Prostate gland (tissue), 2 donors: ENCODE measurements at regions not wholly inside any gene's neighbourhood (a gene's known extent, or its start where the extent isn't known, plus 50 kb on each side); places are given as distances from the start of the nearest gene placed in this dataset.

Experiments used
- DNase-seq: peaks from one replicate; pipeline ENCODE4 v3.0.0-alpha.2; 2019; ENCODE audit warnings: low spot score
- H3K27ac ChIP-seq, 2 donors: fragments of 200-600 bp; sonication (generic); 2 replicates each; pipeline ENCODE4 v1.5.1; 2017 to 2019
- H3K27me3 ChIP-seq: fragments of 200-600 bp; sonication (generic); replicated peaks from 2 replicates; pipeline ENCODE4 v1.5.1; 2019; ENCODE audit not compliant: insufficient read depth
- H3K36me3 ChIP-seq, 2 donors: fragments of 200-600 bp; sonication (generic); 1 replicate in 1 of 2; 2 replicates in 1 of 2; pipeline versions ENCODE4 v1.5.1 to v1.8.1; 2017 to 2019
- H3K4me1 ChIP-seq: fragments of 200-600 bp; sonication (generic); replicated peaks from 2 replicates; pipeline ENCODE4 v1.5.1; 2019
- H3K4me3 ChIP-seq, 2 donors: fragments of 200-600 bp; sonication (generic); 2 replicates each; pipeline ENCODE4 v1.5.1; 2017 to 2019
- H3K9me3 ChIP-seq: fragments of 200-600 bp; sonication (generic); 2 replicates; pipeline ENCODE4 v1.5.1; 2017
- POLR2A ChIP-seq: fragments of 450-650 bp; IDR thresholded peaks from one replicate; pipeline ENCODE4 v1.6.1; 2016; ENCODE audit warnings: antibody characterized with exemption, mild to moderate bottlenecking
- POLR2AphosphoS5 ChIP-seq: sonication (generic); formaldehyde crosslinking; IDR thresholded peaks from one replicate; pipeline ENCODE4 v1.6.1; 2017; ENCODE audit warnings: antibody characterized with exemption
- WGBS: methylation state at CpG from one replicate; pipeline ENCODE4 v1.1.5; 2018; 5-methylcytosine and 5-hydroxymethylcytosine counted together
- intact Hi-C: fragments of 100-400 bp; cut with DNase I; formaldehyde crosslinking; loops from one replicate; pipeline ENCODE4 v1.14.2; 2022
- TF ChIP-seq, protein P1 (sequence below), 4 experiments: fragments of 200-600 bp in 2 of 4; fragments of 450-650 bp in 2 of 4; sonication (generic) in 2 of 4; IDR thresholded peaks; 1 replicate in 3 of 4; 2 replicates in 1 of 4; pipeline ENCODE4 v1.5.1; 2016 to 2019; ENCODE audit warnings: antibody characterized with exemption in 4 of 4, mild to moderate bottlenecking in 2 of 4, moderate library complexity in 2 of 4

DNA sequence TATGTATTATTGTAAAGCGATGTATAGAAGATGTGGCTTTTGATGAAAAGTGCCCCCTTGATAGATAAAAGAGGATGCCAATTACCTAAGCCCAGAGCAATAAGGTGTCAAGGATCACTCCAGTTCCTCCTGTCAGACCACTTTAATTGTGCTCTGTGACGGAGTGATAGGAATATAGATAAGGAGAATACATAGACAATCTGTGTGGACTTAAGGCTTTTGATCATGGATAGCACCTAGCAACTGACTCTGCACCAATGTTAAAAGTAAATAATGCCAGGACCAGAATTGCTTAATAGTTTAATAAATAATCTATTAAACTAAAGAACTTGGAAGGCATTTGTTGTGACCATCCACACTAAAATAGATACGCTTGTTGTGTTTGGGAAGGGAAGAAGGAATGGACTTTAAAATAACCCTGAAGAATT lies 390.7 kb upstream of the ARGLU1 start:
- DNase-seq: no peak
- Histone ChIP-seq H3K27ac (no peak overlapping the region), H3K9me3 (no peaks in the 10 kb centered on the region), H3K4me1 (no peaks in the 10 kb centered on the region), H3K27me3 (no peaks in the 10 kb centered on the region), H3K36me3 (no peaks in the 10 kb centered on the region), H3K4me3 (no peak overlapping the region)
- 55% methylated on average over 3 of the region's 3 CpGs for WGBS
- TF ChIP-seq POLR2A (no peak), POLR2AphosphoS5 (no peak)
- TF ChIP-seq, protein P1, sequence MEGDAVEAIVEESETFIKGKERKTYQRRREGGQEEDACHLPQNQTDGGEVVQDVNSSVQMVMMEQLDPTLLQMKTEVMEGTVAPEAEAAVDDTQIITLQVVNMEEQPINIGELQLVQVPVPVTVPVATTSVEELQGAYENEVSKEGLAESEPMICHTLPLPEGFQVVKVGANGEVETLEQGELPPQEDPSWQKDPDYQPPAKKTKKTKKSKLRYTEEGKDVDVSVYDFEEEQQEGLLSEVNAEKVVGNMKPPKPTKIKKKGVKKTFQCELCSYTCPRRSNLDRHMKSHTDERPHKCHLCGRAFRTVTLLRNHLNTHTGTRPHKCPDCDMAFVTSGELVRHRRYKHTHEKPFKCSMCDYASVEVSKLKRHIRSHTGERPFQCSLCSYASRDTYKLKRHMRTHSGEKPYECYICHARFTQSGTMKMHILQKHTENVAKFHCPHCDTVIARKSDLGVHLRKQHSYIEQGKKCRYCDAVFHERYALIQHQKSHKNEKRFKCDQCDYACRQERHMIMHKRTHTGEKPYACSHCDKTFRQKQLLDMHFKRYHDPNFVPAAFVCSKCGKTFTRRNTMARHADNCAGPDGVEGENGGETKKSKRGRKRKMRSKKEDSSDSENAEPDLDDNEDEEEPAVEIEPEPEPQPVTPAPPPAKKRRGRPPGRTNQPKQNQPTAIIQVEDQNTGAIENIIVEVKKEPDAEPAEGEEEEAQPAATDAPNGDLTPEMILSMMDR (IDR thresholded peaks at IDR 0.05): no peak
- intact Hi-C loops: no loop called here

DNA sequence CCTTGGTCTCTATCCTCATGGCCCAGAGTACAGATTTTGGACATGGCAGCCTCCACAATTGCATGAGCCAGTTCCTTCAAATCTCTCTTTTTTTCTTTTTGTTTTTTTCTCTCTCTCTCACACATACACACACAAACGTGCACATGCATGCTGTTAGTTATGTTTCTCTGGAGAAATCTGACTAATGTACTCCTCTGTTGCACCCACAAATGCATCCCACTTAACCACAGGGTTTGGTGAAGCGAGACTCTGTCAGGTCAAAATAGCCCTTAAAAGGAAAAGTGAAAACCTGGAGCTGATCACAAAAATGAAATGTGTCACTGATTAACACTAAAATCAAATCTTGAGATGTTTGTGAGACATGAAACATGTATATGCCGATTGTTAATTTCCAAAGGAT lies 374.6 kb upstream of the ARGLU1 start:
- 94% methylated on average over 3 of the region's 3 CpGs for WGBS
- H3K4me1 ChIP-seq: no peaks in the 10 kb centered on the region

DNA sequence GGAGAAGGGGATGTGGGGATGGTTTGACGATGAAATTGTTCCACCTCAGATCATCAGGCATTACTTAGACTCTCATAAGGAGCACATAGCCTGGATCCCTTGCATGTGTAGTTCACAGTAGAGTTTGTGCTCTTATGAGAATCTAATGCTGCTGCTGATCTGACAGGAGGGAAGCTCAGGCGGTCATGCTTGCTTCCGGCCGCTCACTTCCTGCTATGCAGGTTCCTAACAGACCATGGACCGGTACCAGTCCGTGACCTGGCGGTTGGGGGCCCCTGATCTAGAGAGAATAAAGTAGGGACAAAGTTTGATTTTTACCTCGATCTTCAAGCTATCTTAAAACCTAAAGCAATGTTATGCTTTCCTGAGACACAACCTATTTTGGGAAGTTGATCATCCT lies 373.8 kb upstream of the ARGLU1 start:
- 96% methylated on average over 8 of the region's 8 CpGs for WGBS
- Histone ChIP-seq H3K9me3 (no peaks in the 10 kb centered on the region), H3K36me3 (no peaks in the 10 kb centered on the region), H3K27ac (no peak overlapping the region), H3K27me3 (no peaks in the 10 kb centered on the region), H3K4me1 (no peaks in the 10 kb centered on the region), H3K4me3 (no peak overlapping the region)
- intact Hi-C loops: no loop called here
- DNase-seq: no peak
- TF ChIP-seq POLR2AphosphoS5: no peak
- no peak for TF ChIP-seq POLR2A
- TF ChIP-seq, protein P1 (IDR thresholded peaks at IDR 0.05): no peak

More for the DNA sequence above, 374.6 kb upstream of the ARGLU1 start:
- Histone ChIP-seq H3K27ac (no peak overlapping the region), H3K36me3 (no peaks in the 10 kb centered on the region), H3K4me3 (no peak overlapping the region), H3K9me3 (no peaks in the 10 kb centered on the region), H3K27me3 (no peaks in the 10 kb centered on the region)
- no peak for DNase-seq
- intact Hi-C loops: no loop called here
- TF ChIP-seq POLR2A (no peak), POLR2AphosphoS5 (no peak)
- TF ChIP-seq, protein P1 (IDR thresholded peaks at IDR 0.05): no peak

DNA sequence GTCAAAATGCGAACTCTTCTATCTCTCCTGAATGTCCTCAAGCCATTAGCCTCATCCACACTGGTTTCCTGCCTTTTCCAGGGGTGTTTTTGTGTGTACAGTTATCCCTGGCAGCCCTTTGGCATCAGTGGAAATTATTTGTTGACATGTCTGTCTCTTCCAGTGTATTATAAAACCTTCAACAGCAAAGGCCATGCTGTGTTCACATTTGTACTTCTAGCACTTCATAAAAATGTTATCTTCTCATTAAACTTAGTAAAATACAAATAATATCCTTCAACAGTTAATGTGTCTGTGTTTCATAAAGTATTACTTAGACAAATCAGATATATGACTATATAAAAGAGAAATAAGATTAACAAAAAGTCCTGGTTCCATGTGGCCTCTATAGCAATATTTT lies 359.5 kb upstream of the ARGLU1 start:
- no peaks in the 10 kb centered on the region for H3K27me3 ChIP-seq
- no peak for TF ChIP-seq POLR2A
- no peak for TF ChIP-seq POLR2AphosphoS5
- TF ChIP-seq, protein P1 (IDR thresholded peaks at IDR 0.05): no peak
- no peak for DNase-seq
- no peaks in the 10 kb centered on the region for H3K4me1 ChIP-seq
- H3K4me3 ChIP-seq: no peak overlapping the region
- intact Hi-C loops: no loop called here
- H3K9me3 ChIP-seq: no peaks in the 10 kb centered on the region
- no peaks in the 10 kb centered on the region for H3K36me3 ChIP-seq
- 81% methylated on average over 1 of the region's 1 CpG for WGBS
- no peak overlapping the region for H3K27ac ChIP-seq

DNA sequence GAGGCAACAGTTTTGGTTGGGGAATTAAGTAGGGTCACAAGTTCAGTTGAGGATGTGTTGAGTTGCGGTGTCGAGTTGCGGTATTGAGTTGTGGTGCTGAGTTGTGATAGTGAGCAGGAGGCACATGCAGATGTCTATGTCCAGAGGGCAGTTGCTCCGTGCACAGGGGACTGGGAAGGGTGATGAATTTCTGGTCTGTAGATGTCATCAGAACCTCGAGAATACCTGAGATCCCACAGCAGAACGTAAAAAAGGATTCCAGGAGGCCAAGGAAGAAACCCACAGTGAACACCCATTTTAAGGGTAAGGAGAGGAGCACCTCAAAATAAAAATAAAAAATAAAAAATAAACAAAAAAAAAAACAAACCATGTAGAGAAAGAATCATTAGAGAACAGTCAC lies 354.4 kb upstream of the ARGLU1 start:
- intact Hi-C loops: no loop called here
- Histone ChIP-seq H3K9me3 (no peaks in the 10 kb centered on the region), H3K4me3 (no peak overlapping the region), H3K36me3 (no peaks in the 10 kb centered on the region), H3K4me1 (no peaks in the 10 kb centered on the region), H3K27ac (no peak overlapping the region), H3K27me3 (no peaks in the 10 kb centered on the region)
- 96% methylated on average over 6 of the region's 6 CpGs for WGBS
- TF ChIP-seq, protein P1 (IDR thresholded peaks at IDR 0.05): no peak
- no peak for TF ChIP-seq POLR2A
- no peak for TF ChIP-seq POLR2AphosphoS5
- no peak for DNase-seq
